ENCODE measurements at regions not wholly inside any gene's neighbourhood (a gene's known extent, or its start where the extent isn't known, plus 50 kb on each side); places are given as distances from the start of the nearest gene placed in this dataset.

- no peaks in the 10 kb centered on the region for H3K36me3 ChIP-seq (ENCODE audit: control insufficient read depth, insufficient read depth, low read length)
- DNase-seq (ENCODE audit: low read depth in 4 of 6, low spot score in 6 of 6) = peak in 3 of 6 donors; percentile 20 to 85 (median 44)
- no peaks in the 10 kb centered on the region for H3K27me3 ChIP-seq (ENCODE audit: control insufficient read depth, insufficient read depth, low read length)
- 17% methylated on average over 3 of the region's 6 CpGs for WGBS (ENCODE audit: insufficient coverage)
- H3K27ac ChIP-seq (ENCODE audit: low read depth, low read length) = no peak overlapping the region
- no peaks in the 10 kb centered on the region for H3K9me3 ChIP-seq (ENCODE audit: control insufficient read depth, insufficient read depth, low read length)
- H3K4me1 ChIP-seq (ENCODE audit: control insufficient read depth, insufficient read depth, low read length) = peaks cover 9% of the 10 kb centered on the region
- no peak overlapping the region for H3K4me3 ChIP-seq (ENCODE audit: low read depth, low read length)
Measured at GRCh38 chr1:208835097-208835463, 590.9 kb upstream of the PLXNA2 start.

GRCh38 chr1:208835781-208836180, 591.6 kb upstream of the PLXNA2 start:
- no peak for DNase-seq (ENCODE audit: low read depth in 4 of 6, low spot score in 6 of 6)
- H3K27ac ChIP-seq (ENCODE audit: low read depth, low read length) = no peak overlapping the region

GRCh38 chr1:208837242-208837641, 593.1 kb upstream of the PLXNA2 start:
- H3K4me1 ChIP-seq (ENCODE audit: control insufficient read depth, insufficient read depth, low read length) = peaks cover 13% of the 10 kb centered on the region
- no peaks in the 10 kb centered on the region for H3K36me3 ChIP-seq (ENCODE audit: control insufficient read depth, insufficient read depth, low read length)
- H3K4me3 ChIP-seq (ENCODE audit: low read depth, low read length) = no peak overlapping the region
- H3K27me3 ChIP-seq (ENCODE audit: control insufficient read depth, insufficient read depth, low read length) = no peaks in the 10 kb centered on the region
- H3K27ac ChIP-seq (ENCODE audit: low read depth, low read length) = no peak overlapping the region
- no peaks in the 10 kb centered on the region for H3K9me3 ChIP-seq (ENCODE audit: control insufficient read depth, insufficient read depth, low read length)
- DNase-seq (ENCODE audit: low read depth in 4 of 6, low spot score in 6 of 6) = no peak

More at GRCh38 chr1:208835781-208836180, 591.6 kb upstream of the PLXNA2 start:
- no peaks in the 10 kb centered on the region for H3K36me3 ChIP-seq (ENCODE audit: control insufficient read depth, insufficient read depth, low read length)
- H3K4me3 ChIP-seq (ENCODE audit: low read depth, low read length) = no peak overlapping the region
- H3K27me3 ChIP-seq (ENCODE audit: control insufficient read depth, insufficient read depth, low read length) = no peaks in the 10 kb centered on the region
- peaks cover 9% of the 10 kb centered on the region for H3K4me1 ChIP-seq (ENCODE audit: control insufficient read depth, insufficient read depth, low read length)
- H3K9me3 ChIP-seq (ENCODE audit: control insufficient read depth, insufficient read depth, low read length) = no peaks in the 10 kb centered on the region

DNA sequence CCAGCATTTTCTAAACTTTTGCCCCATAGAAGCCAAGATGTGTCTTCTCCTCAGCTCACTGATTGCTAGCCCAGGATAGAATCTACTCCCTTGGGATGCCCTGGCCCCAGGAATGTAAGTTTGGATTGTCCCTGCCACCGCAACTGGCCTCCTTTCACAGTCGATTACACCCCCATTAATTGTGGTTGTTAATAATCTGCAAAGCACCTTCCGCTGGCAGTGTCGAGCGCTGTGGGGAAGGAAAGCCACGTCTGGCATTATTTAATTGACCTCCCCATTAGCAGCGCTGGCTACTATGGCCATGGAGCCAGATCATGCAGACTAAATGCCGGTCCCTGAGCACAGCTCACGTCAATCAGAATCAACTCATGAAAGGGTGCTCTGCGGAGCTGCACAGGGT, 597.3 kb upstream of the PLXNA2 start:
- Histone ChIP-seq H3K36me3 (ENCODE audit: control insufficient read depth, insufficient read depth, low read length) (no peaks in the 10 kb centered on the region), H3K9me3 (ENCODE audit: control insufficient read depth, insufficient read depth, low read length) (no peaks in the 10 kb centered on the region), H3K27ac (ENCODE audit: low read depth, low read length) (no peak overlapping the region), H3K4me1 (ENCODE audit: control insufficient read depth, insufficient read depth, low read length) (peaks cover 4% of the 10 kb centered on the region), H3K4me3 (ENCODE audit: low read depth, low read length) (no peak overlapping the region), H3K27me3 (ENCODE audit: control insufficient read depth, insufficient read depth, low read length) (no peaks in the 10 kb centered on the region)
- DNase-seq (ENCODE audit: low read depth in 4 of 6, low spot score in 6 of 6) = no peak
- WGBS (ENCODE audit: insufficient coverage) = 45% methylated on average over 6 of the region's 10 CpGs

DNA sequence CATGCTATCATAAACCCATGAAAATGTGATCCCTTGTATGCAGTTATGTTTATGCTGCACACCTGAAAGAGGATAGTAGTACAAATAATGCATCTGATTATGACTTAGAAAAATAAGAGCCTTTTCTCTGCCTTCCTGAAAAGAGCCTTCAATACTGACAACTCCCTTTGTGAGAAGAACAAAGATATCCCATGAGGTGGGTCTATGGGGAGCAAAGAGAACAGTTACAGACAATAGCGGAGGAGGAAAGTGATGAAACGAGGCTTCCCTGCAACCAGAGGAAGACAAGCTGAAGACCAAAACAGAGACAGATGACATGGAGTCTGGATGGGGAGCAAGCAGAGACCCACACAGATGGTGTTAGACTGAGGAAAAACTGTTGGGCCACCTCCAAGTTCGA, 598.3 kb upstream of the PLXNA2 start:
- H3K4me3 ChIP-seq (ENCODE audit: low read depth, low read length) = no peak overlapping the region
- peaks cover 4% of the 10 kb centered on the region for H3K4me1 ChIP-seq (ENCODE audit: control insufficient read depth, insufficient read depth, low read length)
- DNase-seq (ENCODE audit: low read depth in 4 of 6, low spot score in 6 of 6) = no peak
- 89% methylated on average over 2 of the region's 3 CpGs for WGBS (ENCODE audit: insufficient coverage)
- H3K9me3 ChIP-seq (ENCODE audit: control insufficient read depth, insufficient read depth, low read length) = no peaks in the 10 kb centered on the region
- H3K27ac ChIP-seq (ENCODE audit: low read depth, low read length) = no peak overlapping the region
- no peaks in the 10 kb centered on the region for H3K27me3 ChIP-seq (ENCODE audit: control insufficient read depth, insufficient read depth, low read length)
- no peaks in the 10 kb centered on the region for H3K36me3 ChIP-seq (ENCODE audit: control insufficient read depth, insufficient read depth, low read length)

DNA sequence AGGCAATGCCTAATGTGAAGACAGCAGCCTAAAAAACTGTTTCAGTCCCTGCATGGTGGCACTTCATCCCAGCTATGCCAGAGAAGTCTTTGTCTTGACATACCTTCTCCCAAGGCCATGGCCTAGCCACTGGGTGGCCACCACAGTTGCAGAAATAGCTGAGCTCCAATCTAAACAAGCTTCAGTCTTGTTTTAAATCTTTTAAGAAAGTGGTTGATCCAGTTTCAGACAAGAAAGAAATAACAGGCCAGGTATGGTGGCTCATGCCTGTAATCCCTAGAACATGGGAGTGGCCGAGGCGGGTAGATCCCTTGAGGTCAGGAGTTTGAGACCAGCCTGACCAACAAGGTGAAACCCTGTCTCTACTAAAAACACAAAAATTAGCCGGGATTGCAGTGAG, 600.0 kb upstream of the PLXNA2 start:
- DNase-seq (ENCODE audit: low read depth in 4 of 6, low spot score in 6 of 6) = no peak
- H3K27me3 ChIP-seq (ENCODE audit: control insufficient read depth, insufficient read depth, low read length) = no peaks in the 10 kb centered on the region
- no peak overlapping the region for H3K27ac ChIP-seq (ENCODE audit: low read depth, low read length)
- H3K4me3 ChIP-seq (ENCODE audit: low read depth, low read length) = no peak overlapping the region
- no CpG with 5 or more reads among the region's 3 CpGs for WGBS (ENCODE audit: insufficient coverage)
- no peaks in the 10 kb centered on the region for H3K36me3 ChIP-seq (ENCODE audit: control insufficient read depth, insufficient read depth, low read length)
- H3K9me3 ChIP-seq (ENCODE audit: control insufficient read depth, insufficient read depth, low read length) = no peaks in the 10 kb centered on the region
- H3K4me1 ChIP-seq (ENCODE audit: control insufficient read depth, insufficient read depth, low read length) = peaks cover 4% of the 10 kb centered on the region

- no CpG with 5 or more reads among the region's 1 CpG for WGBS (ENCODE audit: insufficient coverage)
- no peaks in the 10 kb centered on the region for H3K4me1 ChIP-seq (ENCODE audit: control insufficient read depth, insufficient read depth, low read length)
- no peaks in the 10 kb centered on the region for H3K27me3 ChIP-seq (ENCODE audit: control insufficient read depth, insufficient read depth, low read length)
- H3K9me3 ChIP-seq (ENCODE audit: control insufficient read depth, insufficient read depth, low read length) = no peaks in the 10 kb centered on the region
- H3K27ac ChIP-seq (ENCODE audit: low read depth, low read length) = no peak overlapping the region
- no peak for DNase-seq (ENCODE audit: low read depth in 4 of 6, low spot score in 6 of 6)
- no peak overlapping the region for H3K4me3 ChIP-seq (ENCODE audit: low read depth, low read length)
- no peaks in the 10 kb centered on the region for H3K36me3 ChIP-seq (ENCODE audit: control insufficient read depth, insufficient read depth, low read length)
Measured at GRCh38 chr1:208848854-208849253, 604.7 kb upstream of the PLXNA2 start.

- H3K4me1 ChIP-seq (ENCODE audit: control insufficient read depth, insufficient read depth, low read length) = no peaks in the 10 kb centered on the region
- H3K36me3 ChIP-seq (ENCODE audit: control insufficient read depth, insufficient read depth, low read length) = no peaks in the 10 kb centered on the region
- 83% methylated on average over 5 of the region's 5 CpGs for WGBS (ENCODE audit: insufficient coverage)
- DNase-seq (ENCODE audit: low read depth in 4 of 6, low spot score in 6 of 6) = peak in 1 of 6 donors; percentile 41
- no peak overlapping the region for H3K4me3 ChIP-seq (ENCODE audit: low read depth, low read length)
- H3K27me3 ChIP-seq (ENCODE audit: control insufficient read depth, insufficient read depth, low read length) = no peaks in the 10 kb centered on the region
- no peaks in the 10 kb centered on the region for H3K9me3 ChIP-seq (ENCODE audit: control insufficient read depth, insufficient read depth, low read length)
- no peak overlapping the region for H3K27ac ChIP-seq (ENCODE audit: low read depth, low read length)
Measured at GRCh38 chr1:208850442-208850841, 606.3 kb upstream of the PLXNA2 start.

DNA sequence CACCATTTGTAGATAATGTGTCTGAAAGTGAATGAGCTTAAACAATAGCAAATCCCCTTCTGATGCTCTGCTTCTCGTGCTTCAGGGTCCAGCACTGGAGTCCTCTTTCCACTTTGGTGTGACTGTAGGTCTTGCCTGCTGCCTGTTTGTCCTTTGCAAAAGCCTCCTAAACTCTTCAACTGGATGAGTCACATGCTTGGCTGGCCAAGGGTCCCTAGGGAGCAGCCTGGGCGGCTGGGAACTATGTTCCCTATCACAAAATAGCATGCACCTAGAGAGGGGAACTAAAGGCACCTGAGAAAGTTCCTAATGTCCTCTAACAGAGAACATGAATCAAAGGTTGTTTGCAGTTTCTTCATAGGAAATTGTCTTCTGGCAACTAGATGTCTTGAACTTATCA, 607.2 kb upstream of the PLXNA2 start:
- Histone ChIP-seq H3K4me3 (ENCODE audit: low read depth, low read length) (no peak overlapping the region), H3K27ac (ENCODE audit: low read depth, low read length) (no peak overlapping the region), H3K9me3 (ENCODE audit: control insufficient read depth, insufficient read depth, low read length) (no peaks in the 10 kb centered on the region), H3K27me3 (ENCODE audit: control insufficient read depth, insufficient read depth, low read length) (no peaks in the 10 kb centered on the region), H3K36me3 (ENCODE audit: control insufficient read depth, insufficient read depth, low read length) (no peaks in the 10 kb centered on the region), H3K4me1 (ENCODE audit: control insufficient read depth, insufficient read depth, low read length) (no peaks in the 10 kb centered on the region)
- 83% methylated on average over 2 of the region's 2 CpGs for WGBS (ENCODE audit: insufficient coverage)
- no peak for DNase-seq (ENCODE audit: low read depth in 4 of 6, low spot score in 6 of 6)

DNA sequence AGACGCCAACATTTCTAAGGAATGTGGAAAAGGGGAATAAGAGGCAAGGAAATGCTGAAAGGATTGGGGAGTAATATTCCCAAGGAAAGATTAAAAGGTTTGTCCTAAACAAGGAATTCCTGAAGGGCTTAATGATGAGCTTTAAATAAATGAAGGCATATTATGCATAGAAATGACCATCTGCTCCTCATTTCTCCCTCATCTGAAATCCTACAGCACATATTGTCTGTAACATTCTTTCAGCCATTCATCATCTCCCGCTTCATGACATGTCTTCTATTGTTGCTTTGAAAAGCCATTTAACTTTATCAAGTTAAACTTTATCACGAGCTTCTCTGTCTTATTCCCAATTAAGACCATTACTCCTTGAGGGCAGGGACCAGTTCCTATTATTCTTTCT, 608.7 kb upstream of the PLXNA2 start:
- Histone ChIP-seq H3K4me1 (ENCODE audit: control insufficient read depth, insufficient read depth, low read length) (no peaks in the 10 kb centered on the region), H3K4me3 (ENCODE audit: low read depth, low read length) (no peak overlapping the region), H3K27ac (ENCODE audit: low read depth, low read length) (no peak overlapping the region), H3K27me3 (ENCODE audit: control insufficient read depth, insufficient read depth, low read length) (no peaks in the 10 kb centered on the region), H3K36me3 (ENCODE audit: control insufficient read depth, insufficient read depth, low read length) (no peaks in the 10 kb centered on the region), H3K9me3 (ENCODE audit: control insufficient read depth, insufficient read depth, low read length) (no peaks in the 10 kb centered on the region)
- no peak for DNase-seq (ENCODE audit: low read depth in 4 of 6, low spot score in 6 of 6)
- 89% methylated on average over 2 of the region's 3 CpGs for WGBS (ENCODE audit: insufficient coverage)
